Adrenal gland (tissue), 9 donors: ENCODE measurements at regions not wholly inside any gene's neighbourhood (a gene's known extent, or its start where the extent isn't known, plus 50 kb on each side); places are given as distances from the start of the nearest gene placed in this dataset.
A peak's percentile ranks its signal among the peaks of the same experiment; 100 is the strongest.

Experiments used
- DNase-seq, 7 donors: peaks; one replicate each; pipeline ENCODE4 v3.0.0-alpha.2; 2019 to 2020
- H3K27ac ChIP-seq, 5 donors: fragments of 200-600 bp; sonication (generic) in 4 of 5; 1 replicate in 3 of 5; 2 replicates in 2 of 5; pipeline versions ENCODE4 v1.5.1 to v1.8.0; 2016 to 2020; ENCODE audit warnings: mild to moderate bottlenecking in 1 of 5
- H3K27me3 ChIP-seq: fragments of 200-600 bp; 2 replicates; pipeline ENCODE4 v1.8.0; 2021
- H3K36me3 ChIP-seq, 2 donors: fragments of 200-600 bp; replicated peaks in 1 of 2; 1 replicate in 1 of 2; 2 replicates in 1 of 2; pipeline versions ENCODE4 v1.5.1 to v1.8.0; 2018 to 2022
- H3K4me1 ChIP-seq, 2 donors: fragments of 200-600 bp; replicated peaks in 1 of 2; 1 replicate in 1 of 2; 2 replicates in 1 of 2; pipeline versions ENCODE4 v1.5.1 to v1.8.0; 2018 to 2021
- H3K4me3 ChIP-seq, 4 donors: fragments of 200-600 bp; sonication (generic) in 3 of 4; one replicate each; pipeline ENCODE4 v1.5.1; 2016 to 2018
- H3K9me3 ChIP-seq, 3 donors: fragments of 200-600 bp; sonication (generic) in 1 of 3; replicated peaks in 1 of 3; 1 replicate in 2 of 3; 2 replicates in 1 of 3; pipeline versions ENCODE4 v1.5.1 to v1.8.0; 2016 to 2021
- POLR2A ChIP-seq, 2 donors: fragments of 450-650 bp; IDR thresholded peaks; one replicate each; pipeline ENCODE4 v1.6.1; 2017; ENCODE audit warnings: antibody characterized with exemption in 2 of 2, mild to moderate bottlenecking in 2 of 2, moderate library complexity in 1 of 2
- WGBS, 4 donors: extraction: QIAGEN DNeasy Blood & Tissue Kit in 2 of 4; methylation state at CpG; one replicate each; pipeline versions ENCODE4 v1.1.5 to v1.1.7; 2013 to 2017; 5-methylcytosine and 5-hydroxymethylcytosine counted together
- intact Hi-C, 2 donors: fragments of 100-400 bp; cut with DNase I; formaldehyde crosslinking; loops; one replicate each; pipeline versions ENCODE4 v1.14.1 to v1.15.0; 2022 to 2023
- TF ChIP-seq, protein P1 (sequence below), 6 experiments: fragments of 450-650 bp in 4 of 6; fragments of 200-600 bp in 2 of 6; sonication (generic) in 1 of 6; IDR thresholded peaks; 1 replicate in 5 of 6; 2 replicates in 1 of 6; pipeline versions ENCODE4 v1.5.1 to v1.8.0; 2016 to 2021; ENCODE audit warnings: antibody characterized with exemption in 6 of 6, mild to moderate bottlenecking in 2 of 6, moderate library complexity in 1 of 6
- donor health status: healthy with polysubstance abuse.
- donor health status: Bipolar disorder and iron deficiency.
- donor health status: DM: yes; HTN: yes; CAD: no.
- donor health status: DM: no; HTN: no; CAD: no.
- donor health status: DM: no; HTN: no; CAD: no.

DNA sequence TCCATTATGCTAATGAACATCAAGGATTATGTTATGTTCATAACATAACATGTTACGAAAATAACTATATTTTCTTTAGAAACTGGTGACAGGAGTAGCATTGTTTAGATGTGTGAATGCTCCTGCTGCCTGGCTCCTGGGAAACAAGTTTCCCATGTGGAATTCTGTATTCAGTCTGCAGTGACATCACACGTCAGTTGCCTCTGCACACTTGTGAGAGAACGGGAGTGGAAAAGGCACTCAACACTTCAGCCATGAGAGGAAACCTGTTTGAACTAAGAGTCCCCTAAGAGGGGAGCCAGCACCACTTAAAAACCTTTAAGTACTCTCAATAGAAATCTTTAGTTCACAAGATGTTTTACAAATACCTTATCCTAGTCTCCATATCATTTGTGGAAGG, 140.3 kb upstream of the FAM20C start:
- Histone ChIP-seq H3K4me3 (no peak overlapping the region), H3K4me1 (no peaks in the 10 kb centered on the region), H3K36me3 (no peaks in the 10 kb centered on the region), H3K27ac (no peak overlapping the region), H3K9me3 (no peaks in the 10 kb centered on the region), H3K27me3 (no peaks in the 10 kb centered on the region)
- peak in 2 of 7 donors; percentile 4 to 15 for DNase-seq
- TF ChIP-seq, protein P1, sequence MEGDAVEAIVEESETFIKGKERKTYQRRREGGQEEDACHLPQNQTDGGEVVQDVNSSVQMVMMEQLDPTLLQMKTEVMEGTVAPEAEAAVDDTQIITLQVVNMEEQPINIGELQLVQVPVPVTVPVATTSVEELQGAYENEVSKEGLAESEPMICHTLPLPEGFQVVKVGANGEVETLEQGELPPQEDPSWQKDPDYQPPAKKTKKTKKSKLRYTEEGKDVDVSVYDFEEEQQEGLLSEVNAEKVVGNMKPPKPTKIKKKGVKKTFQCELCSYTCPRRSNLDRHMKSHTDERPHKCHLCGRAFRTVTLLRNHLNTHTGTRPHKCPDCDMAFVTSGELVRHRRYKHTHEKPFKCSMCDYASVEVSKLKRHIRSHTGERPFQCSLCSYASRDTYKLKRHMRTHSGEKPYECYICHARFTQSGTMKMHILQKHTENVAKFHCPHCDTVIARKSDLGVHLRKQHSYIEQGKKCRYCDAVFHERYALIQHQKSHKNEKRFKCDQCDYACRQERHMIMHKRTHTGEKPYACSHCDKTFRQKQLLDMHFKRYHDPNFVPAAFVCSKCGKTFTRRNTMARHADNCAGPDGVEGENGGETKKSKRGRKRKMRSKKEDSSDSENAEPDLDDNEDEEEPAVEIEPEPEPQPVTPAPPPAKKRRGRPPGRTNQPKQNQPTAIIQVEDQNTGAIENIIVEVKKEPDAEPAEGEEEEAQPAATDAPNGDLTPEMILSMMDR (IDR thresholded peaks at IDR 0.05) = no peak
- TF ChIP-seq POLR2A (IDR thresholded peaks at IDR 0.05) = no peak
- intact Hi-C loops = no loop called here
- WGBS, 4 donors = 67 to 78% (median 75%) methylated on average over 3 of the region's 3 CpGs

DNA sequence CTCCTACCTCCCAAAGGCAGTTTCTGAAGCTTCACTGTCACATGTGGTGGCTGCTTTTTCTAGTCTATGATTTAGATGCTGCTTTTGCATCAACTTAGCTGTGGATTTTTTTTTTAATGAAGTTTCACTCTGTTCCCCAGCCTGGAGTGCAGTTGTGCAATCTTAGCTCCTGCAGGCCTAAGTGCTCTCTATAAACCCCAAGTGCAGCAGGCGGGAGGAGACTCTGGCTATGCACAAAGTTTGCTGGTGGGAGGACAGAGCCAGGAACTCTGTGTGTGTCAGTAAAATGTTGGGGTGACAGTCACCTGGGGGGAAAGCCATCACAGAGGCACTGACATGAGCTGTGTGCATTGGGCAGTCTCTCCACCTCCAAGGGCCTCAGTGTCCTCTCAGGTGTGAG, 138.8 kb upstream of the FAM20C start:
- intact Hi-C loops = no loop called here
- 80 to 86% (median 83%) methylated on average over 1 of the region's 1 CpG; no CpG with 5 or more reads in 1 of the 4 donors for WGBS, 4 donors
- H3K4me3 ChIP-seq = no peak overlapping the region
- H3K36me3 ChIP-seq = no peaks in the 10 kb centered on the region
- H3K27me3 ChIP-seq = no peaks in the 10 kb centered on the region
- DNase-seq = peak in 1 of 7 donors; percentile 6
- no peaks in the 10 kb centered on the region for H3K4me1 ChIP-seq
- no peak for TF ChIP-seq POLR2A (IDR thresholded peaks at IDR 0.05)
- TF ChIP-seq, protein P1 (IDR thresholded peaks at IDR 0.05) = no peak
- no peaks in the 10 kb centered on the region for H3K9me3 ChIP-seq
- no peak overlapping the region for H3K27ac ChIP-seq

DNA sequence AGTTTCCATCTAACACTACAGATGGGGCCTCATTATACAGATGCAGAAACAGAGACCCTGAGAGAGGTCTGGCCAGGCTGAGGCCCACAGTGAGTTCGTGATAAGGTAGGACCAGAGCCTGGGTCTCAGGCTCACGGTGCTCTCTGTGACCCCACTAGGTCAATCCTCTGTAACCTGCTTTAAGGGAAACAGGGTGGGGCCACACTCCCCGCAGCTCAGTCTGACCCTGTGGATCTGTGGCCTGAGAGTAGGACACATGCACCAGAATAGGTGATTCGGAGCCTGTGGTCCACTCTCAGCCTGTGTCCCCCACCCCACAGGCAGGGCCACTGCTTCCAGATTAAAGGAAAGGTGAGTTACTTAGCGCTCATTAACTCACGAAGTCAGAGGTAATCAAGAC, 137.8 kb upstream of the FAM20C start:
- Histone ChIP-seq H3K27me3 (no peaks in the 10 kb centered on the region), H3K36me3 (no peaks in the 10 kb centered on the region), H3K4me1 (no peaks in the 10 kb centered on the region), H3K9me3 (no peaks in the 10 kb centered on the region), H3K27ac (no peak overlapping the region), H3K4me3 (no peak overlapping the region)
- no peak for DNase-seq
- 87 to 92% (median 89%) methylated on average over 4 to 6 of the region's 6 CpGs for WGBS, 4 donors
- intact Hi-C loops = no loop called here
- TF ChIP-seq POLR2A (IDR thresholded peaks at IDR 0.05) = no peak
- TF ChIP-seq, protein P1 (IDR thresholded peaks at IDR 0.05) = no peak

DNA sequence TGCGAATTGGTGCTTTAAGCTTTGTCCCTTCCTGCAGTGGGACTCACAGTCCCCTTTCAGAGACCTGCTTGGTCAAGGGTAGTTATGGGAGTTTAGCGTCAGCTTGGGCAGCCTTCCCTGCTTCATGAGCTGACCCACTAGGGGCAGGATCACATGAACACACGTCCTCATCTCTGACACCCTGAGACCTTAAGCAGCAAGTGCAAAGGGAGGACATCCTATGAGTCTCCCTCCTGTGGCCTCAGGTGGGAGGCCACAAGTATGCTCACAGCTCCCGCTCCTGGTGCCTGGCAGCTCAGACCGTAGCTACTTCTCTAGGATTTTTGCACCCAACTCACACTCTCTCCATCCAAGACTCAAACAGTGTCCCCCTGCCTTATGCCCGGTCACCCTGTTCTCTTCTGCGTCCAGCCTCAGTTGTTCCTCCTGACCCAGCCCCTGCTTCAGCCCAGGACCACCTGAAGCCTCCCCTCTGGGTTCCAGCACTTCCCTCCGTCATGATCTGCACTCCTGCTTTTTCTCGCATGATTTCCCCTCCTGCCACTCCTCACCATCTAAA, 136.6 kb upstream of the FAM20C start:
- DNase-seq = no peak
- no peaks in the 10 kb centered on the region for H3K36me3 ChIP-seq
- no peak overlapping the region for H3K27ac ChIP-seq
- 84 to 87% (median 87%) methylated on average over 9 of the region's 9 CpGs for WGBS, 4 donors
- H3K4me3 ChIP-seq = no peak overlapping the region
- TF ChIP-seq, protein P1 (IDR thresholded peaks at IDR 0.05) = no peak
- no peak for TF ChIP-seq POLR2A (IDR thresholded peaks at IDR 0.05)
- intact Hi-C loops = no loop called here
- no peaks in the 10 kb centered on the region for H3K9me3 ChIP-seq
- H3K27me3 ChIP-seq = no peaks in the 10 kb centered on the region
- H3K4me1 ChIP-seq = no peaks in the 10 kb centered on the region
